HG03460 (cell line): ENCODE measurements at regions not wholly inside any gene's neighbourhood (a gene's known extent, or its start where the extent isn't known, plus 50 kb on each side); places are given as distances from the start of the nearest gene placed in this dataset.
"Not testable (repeated sequence)": the region's sequence is repeated elsewhere in the genome, so short reads cannot be mapped to it uniquely, and the experiment has no call there.

Source experiments
- ATAC-seq: cut with Tn5 transposase; IDR thresholded peaks from one replicate; pipeline ENCODE4 v1.9.1; 2021; ENCODE audit not compliant: unreplicated experiment

DNA sequence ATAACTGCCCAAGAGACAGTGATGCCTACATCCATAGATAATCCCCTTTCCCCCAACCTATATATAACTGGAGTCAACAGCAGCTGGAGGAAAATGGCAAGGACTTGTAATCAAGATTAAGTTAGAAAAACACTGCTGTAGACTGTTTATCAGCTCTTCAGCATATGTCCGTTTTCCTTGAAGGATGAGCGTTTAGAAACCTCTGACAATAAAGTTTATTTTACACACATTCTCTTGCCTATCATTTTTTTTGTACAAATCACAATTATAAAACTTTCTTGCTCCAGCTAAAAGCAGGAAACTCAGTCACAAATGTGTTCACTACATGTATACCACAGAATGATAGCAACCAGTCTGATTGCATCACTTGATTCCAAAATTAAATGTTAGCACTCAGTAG is 50.8 kb downstream of the PPIAL4G start:
- not testable (repeated sequence) for ATAC-seq

DNA sequence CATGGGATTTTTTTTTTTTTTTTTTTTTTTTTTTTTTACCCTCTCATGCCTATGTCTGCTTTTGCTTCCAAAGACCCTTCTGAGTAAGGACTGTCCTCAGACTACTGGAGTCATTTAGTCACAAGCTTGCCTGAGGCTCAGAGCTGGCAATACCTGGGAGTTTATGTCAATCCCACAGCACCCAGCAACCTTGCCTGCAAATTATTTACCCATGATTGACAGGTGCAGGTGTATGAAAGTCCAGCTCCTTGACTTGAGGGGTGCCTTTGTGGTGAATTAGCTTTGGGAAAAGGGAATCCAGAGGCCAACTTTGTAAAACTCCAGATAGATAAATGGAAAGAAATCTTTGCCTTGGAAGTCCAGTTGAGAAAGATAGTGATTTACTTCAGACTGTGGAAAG is 53.2 kb downstream of the PPIAL4G start:
- ATAC-seq: not testable (repeated sequence)

DNA sequence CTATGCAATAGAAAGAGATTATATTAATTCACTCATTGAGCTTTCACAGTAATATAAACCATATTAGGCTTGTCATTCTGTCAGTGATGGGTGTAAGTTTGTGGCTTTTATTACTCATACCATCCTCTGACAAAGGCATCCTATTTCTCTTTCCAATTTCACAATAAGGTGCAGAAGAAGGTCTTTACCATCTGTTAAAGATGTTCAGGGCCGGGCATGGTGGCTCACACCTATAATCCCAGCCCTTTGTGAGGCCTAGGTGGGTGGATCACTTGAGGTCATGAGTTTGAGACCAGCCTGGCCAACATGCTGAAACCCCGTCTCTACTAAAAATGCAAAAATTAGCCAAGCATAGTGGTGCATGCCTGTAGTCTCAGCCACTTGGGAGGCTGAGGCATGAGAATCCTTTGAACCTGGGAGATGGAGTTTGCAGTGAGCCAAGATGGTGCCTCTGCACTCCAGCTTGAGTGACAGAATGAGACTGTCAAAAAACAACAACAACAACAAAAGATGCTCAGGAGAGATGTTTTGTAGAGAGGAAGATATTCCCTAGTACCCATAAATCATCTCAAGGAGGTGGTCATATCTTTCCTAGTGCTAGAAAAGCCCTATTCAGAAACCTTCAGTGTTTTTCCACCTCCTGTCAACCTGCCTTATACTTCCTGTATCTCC is 56.0 kb downstream of the PPIAL4G start:
- ATAC-seq: not testable (repeated sequence)

DNA sequence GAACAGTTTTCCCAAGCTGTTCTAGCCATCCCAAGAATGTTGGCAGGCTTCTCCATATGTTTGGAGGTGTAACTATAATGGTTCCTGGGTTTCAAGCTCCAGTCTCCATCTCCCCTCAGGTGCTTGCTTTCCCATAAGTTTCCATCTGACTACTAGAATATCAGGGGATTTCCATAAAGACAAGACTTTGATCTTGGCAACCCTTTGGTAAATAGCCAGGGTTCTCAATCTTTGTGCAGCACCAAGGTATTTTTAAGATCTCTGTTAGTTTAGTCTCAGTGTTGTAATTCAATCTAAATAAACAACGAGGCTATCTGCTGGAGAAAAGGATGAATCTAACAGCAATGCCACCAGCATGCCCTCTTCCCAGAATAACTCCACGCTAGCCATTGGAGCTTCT is 56.7 kb downstream of the PPIAL4G start:
- ATAC-seq: not testable (repeated sequence)

DNA sequence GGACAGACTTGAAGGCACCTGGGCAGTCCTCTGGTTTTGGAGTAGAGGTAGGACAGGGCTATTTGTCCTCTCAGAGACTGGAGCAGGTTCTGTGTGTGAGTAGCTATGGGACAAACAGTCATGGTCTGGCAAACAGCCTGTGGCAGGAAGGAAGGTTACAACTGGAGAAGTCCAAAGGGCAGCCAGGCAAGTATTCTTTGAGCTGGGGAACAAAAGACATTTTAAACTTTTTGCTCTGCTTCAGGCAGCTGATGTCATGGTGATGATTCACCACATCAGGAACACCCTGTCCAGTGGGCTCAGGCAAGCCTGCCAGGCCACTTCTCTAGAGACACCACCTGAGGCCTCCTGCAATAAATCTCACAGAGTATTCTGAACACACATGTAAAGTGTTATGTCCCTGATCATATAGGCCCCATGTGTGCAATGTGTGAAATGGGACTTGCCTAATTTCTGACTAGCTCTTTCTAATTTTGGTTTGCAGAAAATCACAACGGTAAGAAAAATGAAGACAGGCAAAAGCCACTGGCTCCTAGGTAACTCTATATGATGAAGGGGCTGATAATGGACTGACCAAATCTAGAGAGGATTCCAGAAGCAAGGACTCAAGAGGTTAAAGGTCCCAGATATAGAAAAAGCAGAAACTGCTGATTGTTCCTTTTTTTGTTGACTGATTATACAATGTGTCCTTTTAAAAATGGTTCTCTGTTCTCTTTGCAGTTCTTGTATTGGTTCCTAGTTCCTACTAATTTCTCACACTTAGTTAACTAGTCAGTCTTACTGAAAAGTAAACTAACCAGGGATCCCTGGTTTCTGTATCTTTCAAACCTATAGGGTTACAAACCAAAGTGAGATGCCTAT is 58.7 kb downstream of the PPIAL4G start:
- not testable (repeated sequence) for ATAC-seq

DNA sequence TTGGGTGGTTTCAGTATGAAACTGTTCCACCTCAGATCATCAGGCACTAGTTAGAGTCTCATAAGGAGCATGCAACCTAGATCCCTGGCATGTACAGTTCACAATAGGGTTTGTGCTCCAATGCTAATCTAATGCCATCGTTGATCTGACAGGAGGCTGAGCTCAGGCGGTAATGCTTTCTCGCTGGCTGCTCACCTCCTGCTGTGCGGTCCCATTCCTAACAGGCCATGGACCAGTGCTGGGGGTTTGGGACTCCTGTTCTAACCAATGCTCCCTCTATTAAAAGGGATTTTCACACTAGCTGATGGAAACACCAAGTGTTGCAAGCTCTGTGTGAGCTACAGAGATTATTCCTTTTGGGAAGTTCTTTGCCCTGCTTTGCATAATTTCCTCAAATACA is 60.2 kb downstream of the PPIAL4G start:
- ATAC-seq: not testable (repeated sequence)

DNA sequence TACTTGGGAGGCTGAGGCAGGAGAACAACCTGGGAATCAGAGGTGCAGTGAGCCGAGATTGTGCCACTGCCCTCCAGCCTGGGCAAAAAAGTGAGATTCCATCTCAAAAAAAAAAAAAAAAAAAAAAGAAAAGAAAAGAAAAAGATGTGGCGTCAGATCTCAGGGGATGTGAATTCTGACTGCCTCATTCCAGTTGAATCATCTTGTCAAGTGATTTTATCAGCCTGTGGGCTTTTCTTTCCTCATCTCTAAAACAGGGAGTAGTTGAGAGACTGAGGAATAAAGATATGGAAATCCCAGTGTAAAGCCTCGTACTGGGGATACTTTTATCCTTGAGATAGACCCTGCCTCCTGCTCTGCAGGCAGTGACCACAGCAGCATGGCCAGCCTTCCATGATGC is 65.9 kb downstream of the PPIAL4G start:
- not testable (repeated sequence) for ATAC-seq

DNA sequence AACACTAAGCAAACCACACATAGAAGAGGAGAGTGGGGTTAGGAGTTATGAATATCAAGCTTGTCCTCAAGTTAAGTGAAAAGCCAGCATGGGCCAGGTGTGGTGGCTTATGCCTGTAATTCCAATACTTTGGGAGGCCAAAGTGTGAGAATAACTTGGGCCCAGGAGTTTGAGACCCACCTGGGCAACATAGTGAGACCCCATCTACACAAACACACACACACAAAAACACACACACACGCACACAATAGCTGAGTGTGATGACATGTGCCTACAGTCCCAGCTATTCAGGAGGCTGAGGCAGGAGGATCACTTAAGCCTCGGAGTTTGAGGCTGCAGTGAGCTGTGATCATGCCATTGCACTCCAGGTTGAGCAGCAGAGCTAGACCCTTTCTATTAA is 69.7 kb downstream of the PPIAL4G start:
- ATAC-seq: not testable (repeated sequence)

DNA sequence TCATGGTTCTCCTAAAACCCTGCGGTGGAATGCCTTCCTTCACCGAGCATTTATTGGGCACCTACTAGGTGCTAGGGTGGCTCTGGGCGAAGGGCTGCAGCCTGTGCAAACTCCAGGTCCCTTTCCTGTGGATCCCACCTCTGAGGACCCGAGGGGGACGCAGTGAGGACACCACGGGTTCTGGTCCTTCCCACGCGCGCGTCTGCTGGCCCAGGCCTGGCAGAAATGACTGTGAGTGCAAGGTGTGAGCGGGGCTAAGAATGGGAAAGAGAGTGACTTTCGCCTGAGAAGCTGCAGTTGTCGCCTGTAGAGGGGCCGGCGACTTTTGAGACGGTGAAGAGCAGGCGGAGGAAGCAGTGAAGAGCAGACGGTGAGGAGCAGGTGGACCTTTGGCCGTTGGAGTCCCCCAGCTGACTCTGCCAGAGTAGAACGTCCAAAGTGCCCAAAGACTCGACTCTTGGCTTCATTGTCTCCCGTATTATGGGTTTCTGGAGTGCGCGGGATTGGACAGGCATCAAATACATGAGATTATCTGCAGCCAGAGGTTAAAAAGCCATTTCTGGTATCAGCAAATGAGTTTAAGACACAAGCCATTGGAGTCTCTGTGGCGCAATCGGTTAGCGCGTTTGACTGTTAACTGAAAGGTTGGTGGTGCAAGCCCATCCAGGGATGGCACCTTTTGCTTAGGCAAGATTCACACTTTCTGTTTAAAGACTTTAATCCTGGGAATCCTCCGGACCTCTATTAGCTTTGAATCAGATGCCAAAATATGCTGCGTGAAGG is 78.1 kb downstream of the PPIAL4G start:
- not testable (repeated sequence) for ATAC-seq

DNA sequence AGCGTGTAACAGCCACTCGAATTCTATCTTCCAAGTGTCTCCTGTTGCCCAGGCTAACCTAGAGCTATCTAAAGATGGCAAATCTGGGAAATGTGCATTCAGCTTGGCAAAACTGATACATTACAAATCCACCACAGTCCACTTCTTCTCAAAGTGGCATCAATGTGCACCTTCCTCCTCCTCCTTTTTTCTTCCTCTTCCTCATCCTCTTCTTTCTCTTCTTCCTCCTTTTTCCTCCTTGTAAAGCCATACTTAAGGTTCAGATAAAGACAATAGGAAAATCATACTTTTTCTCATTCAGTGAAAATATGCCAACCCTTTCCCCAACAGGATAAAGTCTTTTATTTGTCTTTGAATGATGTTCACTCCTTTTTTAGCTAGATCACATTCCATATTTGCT is 79.2 kb downstream of the PPIAL4G start:
- not testable (repeated sequence) for ATAC-seq

DNA sequence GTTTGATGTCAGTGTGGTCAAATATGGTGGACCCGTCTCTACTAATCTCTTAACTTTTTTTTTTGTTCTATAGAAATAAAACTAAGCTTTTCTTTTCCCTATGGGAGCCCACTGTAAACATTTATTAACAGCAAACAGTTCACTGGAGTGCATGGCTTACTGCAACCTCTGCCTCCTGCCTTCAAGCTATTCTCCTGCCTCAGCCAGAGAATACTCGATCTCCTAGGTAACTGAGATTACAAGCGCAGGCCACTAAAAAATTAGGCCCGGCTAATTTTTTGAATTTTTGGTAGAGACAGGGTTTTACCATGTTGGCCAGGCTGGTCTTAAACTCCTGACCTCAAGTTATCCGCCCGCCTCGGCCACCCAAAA is 80.0 kb downstream of the PPIAL4G start:
- not testable (repeated sequence) for ATAC-seq

DNA sequence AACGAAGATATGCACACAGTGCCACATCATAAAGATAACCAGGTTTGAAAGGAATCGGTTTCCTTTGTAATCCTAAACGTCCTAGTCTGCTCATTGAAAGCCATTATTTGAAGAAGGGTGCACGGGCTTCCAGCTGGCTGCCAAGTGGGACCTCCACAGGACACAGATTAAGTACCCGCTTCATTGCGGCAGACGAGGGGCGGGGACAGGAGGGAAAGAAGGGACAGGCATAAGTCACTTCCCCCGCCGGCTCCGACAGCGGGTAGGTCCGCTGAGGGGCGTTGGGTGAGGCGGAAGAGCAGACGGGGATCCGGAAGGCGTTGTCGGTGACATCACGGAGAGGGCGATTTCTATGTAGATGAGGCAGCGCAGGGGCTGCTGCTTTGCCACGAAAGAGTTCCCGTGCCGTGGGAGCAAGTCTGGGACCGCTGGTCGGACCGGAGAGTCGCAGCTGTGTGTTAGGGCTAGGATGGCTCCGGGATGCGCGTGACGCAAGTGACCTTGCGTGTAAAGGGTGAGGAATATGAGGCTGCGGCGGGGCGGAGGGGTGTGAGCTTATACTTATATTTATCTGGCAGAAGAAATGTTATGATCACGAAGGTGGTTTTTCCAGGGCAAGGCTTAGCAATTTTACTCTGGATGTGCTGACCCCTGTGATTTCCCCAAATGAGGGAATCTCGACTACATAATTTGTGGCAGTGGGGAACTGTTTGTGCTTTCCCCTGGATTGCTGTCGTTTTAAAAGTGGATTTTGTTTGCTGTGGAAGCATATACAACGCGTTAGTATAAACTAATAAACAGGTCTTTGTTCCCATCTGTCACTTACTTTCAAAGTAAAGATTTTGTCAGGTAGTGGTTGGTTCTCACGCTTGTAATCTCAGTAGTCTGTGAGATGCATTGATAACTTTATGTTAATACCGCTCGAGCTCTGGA is 80.7 kb downstream of the PPIAL4G start:
- peak; percentile 91 for ATAC-seq

DNA sequence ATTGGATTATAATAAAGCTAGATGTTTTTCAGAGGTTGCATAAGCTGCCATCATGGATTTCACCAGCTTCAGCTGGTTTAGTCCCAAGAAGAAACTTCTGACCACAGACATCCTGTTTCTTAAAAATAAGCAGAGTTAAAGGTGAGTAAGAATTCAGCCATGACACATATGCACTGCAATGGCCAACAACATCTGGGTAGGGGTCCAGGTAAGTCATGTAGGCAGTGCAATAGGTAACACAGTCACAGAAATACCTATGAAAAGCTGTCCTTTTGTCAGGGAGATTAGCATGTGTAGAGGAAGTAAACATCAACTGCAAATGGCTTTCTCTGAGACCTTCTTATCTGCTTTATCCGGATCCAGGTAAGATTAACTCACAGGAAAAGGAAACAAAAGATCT is 85.6 kb downstream of the PPIAL4G start:
- ATAC-seq: not testable (repeated sequence)

DNA sequence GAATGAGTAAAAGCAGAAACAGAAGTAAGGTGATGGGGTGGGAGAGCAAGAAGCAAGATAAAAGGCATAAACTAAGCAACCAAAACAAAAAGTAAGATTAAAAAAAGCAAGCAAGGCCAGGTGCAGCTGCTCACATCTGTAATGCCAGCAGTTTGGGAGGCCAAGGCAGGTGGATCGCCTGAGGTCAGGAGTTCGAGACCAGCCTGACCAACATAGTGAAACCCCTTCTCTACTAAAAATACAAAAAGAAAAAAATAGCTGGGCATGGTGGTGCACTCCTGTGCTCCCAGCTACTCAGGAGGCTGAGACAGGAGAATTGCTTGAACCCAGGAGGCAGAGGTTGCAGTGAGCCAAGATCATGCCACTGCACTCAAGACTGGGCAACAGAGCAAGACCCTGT is 90.6 kb downstream of the PPIAL4G start:
- ATAC-seq: not testable (repeated sequence)

DNA sequence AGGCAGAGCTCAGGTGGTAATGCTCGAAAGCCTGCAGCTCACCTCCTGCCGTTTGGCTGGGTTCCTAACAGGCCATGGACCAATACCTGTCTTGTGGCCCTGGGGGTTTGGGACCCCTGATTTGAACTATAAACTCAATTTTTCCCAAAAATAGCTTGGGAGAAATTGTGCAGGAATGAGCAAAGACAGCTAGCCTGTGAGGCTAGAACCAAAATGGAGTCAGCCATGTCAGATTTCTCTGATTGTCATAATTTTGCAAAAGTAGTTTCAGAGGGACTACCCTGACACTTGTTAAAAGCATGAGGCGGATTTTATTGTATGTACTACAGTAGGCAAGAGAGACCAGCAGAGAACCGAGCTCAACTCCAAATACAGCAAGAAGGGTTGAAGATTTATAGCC is 91.8 kb downstream of the PPIAL4G start:
- ATAC-seq: not testable (repeated sequence)

DNA sequence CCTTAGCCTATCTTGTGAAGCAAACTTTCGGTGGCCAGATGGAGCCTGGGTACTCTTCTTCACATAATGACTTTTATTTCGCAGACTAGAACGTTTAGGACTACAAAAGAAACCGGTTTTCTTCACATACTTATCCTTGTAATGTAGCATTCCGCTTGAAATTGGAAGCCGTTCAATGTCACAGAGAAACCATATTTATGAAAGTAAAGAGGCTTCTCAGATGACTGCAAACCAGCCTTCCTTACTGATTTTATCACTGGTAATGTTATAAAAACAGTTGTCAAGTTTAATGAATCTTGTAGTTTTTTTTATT is 94.1 kb downstream of the PPIAL4G start:
- ATAC-seq: no peak

DNA sequence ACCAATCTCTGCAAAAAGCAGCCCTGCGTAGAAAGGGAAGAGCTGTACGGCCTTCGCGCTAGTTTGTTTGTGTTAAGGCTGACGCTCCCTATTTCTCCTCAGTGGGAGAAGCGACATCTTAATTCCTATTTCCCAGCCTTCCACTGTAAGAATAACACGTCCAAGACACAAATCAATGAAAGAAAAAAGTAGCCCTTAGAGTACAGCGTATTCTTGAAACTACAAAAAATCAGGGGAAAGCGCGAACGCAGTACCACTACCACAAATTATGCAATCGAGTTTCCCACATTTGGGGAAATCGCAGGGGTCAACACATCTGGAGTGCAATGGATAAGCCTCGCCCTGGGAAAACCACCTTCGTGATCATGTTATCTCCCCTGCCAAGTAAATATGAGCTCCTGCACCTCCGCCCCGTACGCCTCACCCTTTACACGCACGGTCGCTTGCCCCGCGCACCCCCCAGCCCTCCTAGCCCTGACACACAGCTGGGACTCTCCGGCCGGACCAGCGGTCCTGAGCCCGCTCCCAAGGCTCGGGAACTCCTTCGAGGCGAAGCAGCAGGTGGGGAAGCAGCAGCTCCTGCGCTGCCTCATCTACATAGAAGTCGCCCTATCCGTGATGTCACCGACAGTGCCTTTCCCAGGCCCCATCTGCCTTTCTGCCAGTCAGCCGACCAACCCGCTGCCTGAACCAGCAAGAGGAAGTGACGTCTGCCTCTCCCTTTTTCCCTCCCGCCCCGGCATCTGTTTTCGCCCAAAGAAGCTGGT is 94.7 kb downstream of the PPIAL4G start:
- peak; percentile 84 for ATAC-seq

DNA sequence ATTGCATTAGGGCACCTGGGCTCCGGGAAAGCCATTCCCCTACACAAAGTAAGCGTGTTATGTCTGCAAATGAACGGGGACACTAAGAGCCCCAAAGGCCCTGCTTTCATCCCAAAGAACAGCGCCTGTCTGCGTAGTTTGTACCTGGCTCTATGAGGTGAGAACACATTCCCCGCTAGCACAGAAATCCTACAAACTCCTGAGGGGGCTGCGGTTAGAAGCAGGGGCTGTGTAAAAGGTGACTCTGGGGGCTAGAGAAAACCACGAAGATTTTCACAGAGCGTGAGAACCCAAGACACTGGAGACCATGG is 95.2 kb downstream of the PPIAL4G start:
- not testable (repeated sequence) for ATAC-seq

DNA sequence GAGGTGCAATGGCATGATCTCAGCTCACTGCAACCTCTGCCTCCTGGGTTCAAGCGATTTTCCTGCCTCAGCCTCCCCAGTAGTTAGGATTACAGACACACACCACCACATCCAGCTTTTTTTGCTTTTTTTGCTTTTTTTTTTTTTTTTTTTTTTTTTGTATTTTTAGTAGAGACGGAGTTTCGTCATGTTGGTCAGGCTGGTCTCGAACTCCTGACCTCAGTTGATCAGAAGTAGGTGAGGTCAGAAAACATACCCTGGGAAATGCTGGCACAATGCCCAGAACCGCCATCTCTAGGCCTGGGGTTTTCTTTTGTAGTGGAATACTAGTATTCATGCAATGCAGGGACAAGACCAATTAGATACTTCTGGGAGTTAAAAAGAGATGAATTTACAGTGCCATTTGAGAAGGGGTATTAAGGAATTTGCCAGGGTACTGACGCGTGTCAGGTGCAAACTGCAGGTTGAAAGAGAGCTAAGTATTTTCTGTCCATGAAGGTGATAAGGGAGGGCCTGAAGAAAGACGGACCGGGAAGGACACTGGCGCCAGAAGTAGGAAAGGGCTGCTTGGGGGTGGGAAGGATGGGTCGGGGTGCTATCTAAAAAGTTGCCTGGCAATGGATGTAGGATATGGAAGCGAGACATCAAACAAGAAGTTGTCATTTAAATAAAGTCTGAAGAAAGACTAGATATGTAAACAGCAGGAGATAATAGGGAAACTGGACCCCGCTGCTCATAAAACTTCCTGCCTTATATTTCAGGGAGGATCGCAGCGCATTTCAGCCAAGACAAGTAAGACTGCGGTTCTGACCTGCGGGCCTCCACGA is 95.8 kb downstream of the PPIAL4G start:
- not testable (repeated sequence) for ATAC-seq
